Keratinocyte (primary cell): ENCODE measurements at regions not wholly inside any gene's neighbourhood (a gene's known extent, or its start where the extent isn't known, plus 50 kb on each side); places are given as distances from the start of the nearest gene placed in this dataset.

Experiments used
- DNase-seq: peaks from one replicate; pipeline ENCODE4 v3.0.0-alpha.2; 2011; ENCODE audit warnings: low read depth, missing footprints, low spot score
- FAIRE-seq: peaks from 2 replicates; lab custom pipeline; 2011; peaks lifted over from hg19 to GRCh38; lab: Jason Lieb, UNC
- H2AFZ ChIP-seq: 2 replicates; pipeline ENCODE4 v1.6.0; 2012; ENCODE audit warnings: low read length, control low read depth, inconsistent platforms; ENCODE audit not compliant: control insufficient read depth
- H3K27ac ChIP-seq: 2 replicates; pipeline ENCODE4 v1.5.1; 2011; ENCODE audit warnings: low read length; ENCODE audit not compliant: control insufficient read depth, insufficient read depth
- H3K27me3 ChIP-seq: 3 replicates; pipeline ENCODE4 v1.6.0; 2011; ENCODE audit warnings: low read length; ENCODE audit not compliant: control insufficient read depth, insufficient read depth; ENCODE audit errors: extremely low read depth
- H3K36me3 ChIP-seq, 2 experiments: 2 replicates in 1 of 2; 3 replicates in 1 of 2; pipeline ENCODE4 v1.5.1; 2011; ENCODE audit warnings: low read length in 2 of 2, mild to moderate bottlenecking in 1 of 2; ENCODE audit not compliant: control insufficient read depth in 2 of 2, insufficient read depth in 2 of 2; ENCODE audit errors: extremely low read depth in 1 of 2
- H3K4me1 ChIP-seq: 3 replicates; pipeline ENCODE4 v1.5.1; 2011; ENCODE audit warnings: low read length; ENCODE audit not compliant: control insufficient read depth, insufficient read depth; ENCODE audit errors: extremely low read depth
- H3K4me2 ChIP-seq: 3 replicates; pipeline ENCODE4 v1.6.0; 2011; ENCODE audit warnings: low read depth, low read length; ENCODE audit not compliant: control insufficient read depth, insufficient read depth; ENCODE audit errors: extremely low read depth
- H3K4me3 ChIP-seq, 3 experiments: fragments of 200-600 bp in 1 of 3; sonication (generic) in 1 of 3; 2 replicates in 2 of 3; 3 replicates in 1 of 3; pipeline ENCODE4 v1.5.1; 2011 to 2016; ENCODE audit warnings: low read length in 3 of 3, mild to moderate bottlenecking in 3 of 3, control low read depth in 2 of 3, inconsistent platforms in 1 of 3, low read depth in 1 of 3, mixed read lengths in 1 of 3, mixed run types in 1 of 3, moderate library complexity in 1 of 3; ENCODE audit not compliant: control insufficient read depth in 2 of 3, insufficient read depth in 2 of 3; ENCODE audit errors: extremely low read depth in 1 of 3
- H3K79me2 ChIP-seq: 2 replicates; pipeline ENCODE4 v1.6.0; 2012; ENCODE audit warnings: low read length; ENCODE audit not compliant: control insufficient read depth, insufficient read depth
- H3K9ac ChIP-seq: 3 replicates; pipeline ENCODE4 v1.6.0; 2011; ENCODE audit warnings: low read length; ENCODE audit not compliant: control insufficient read depth, insufficient read depth; ENCODE audit errors: extremely low read depth
- H3K9me1 ChIP-seq: 3 replicates; pipeline ENCODE4 v1.6.0; 2011; ENCODE audit warnings: low read length; ENCODE audit not compliant: control insufficient read depth, insufficient read depth; ENCODE audit errors: extremely low read depth
- H3K9me3 ChIP-seq: 2 replicates; pipeline ENCODE4 v1.5.1; 2012; ENCODE audit warnings: low read depth, low read length; ENCODE audit not compliant: control insufficient read depth
- H4K20me1 ChIP-seq: 3 replicates; pipeline ENCODE4 v1.6.0; 2011; ENCODE audit warnings: low read length; ENCODE audit not compliant: control insufficient read depth, insufficient read depth; ENCODE audit errors: extremely low read depth
- EZH2 ChIP-seq: IDR thresholded peaks from one replicate; pipeline ENCODE4 v1.6.1; 2012; ENCODE audit warnings: inconsistent platforms, mild to moderate bottlenecking, low read length, moderate library complexity
- dilution Hi-C: fragments of 300-500 bp; cut with MboI; formaldehyde crosslinking; loops from one replicate; pipeline ENCODE4 v1.7.0; 2020; ENCODE audit warnings: low sequenced_read_pairs; ENCODE audit not compliant: extremely low pct_ligation_motif_present
- TF ChIP-seq, protein P1 (sequence below), 3 experiments: IDR thresholded peaks in 1 of 3; conservative IDR thresholded peaks in 1 of 3; optimal IDR thresholded peaks in 1 of 3; 2 replicates in 2 of 3; 3 replicates in 1 of 3; pipeline versions ENCODE3 to v1.5.1; 2011; ENCODE audit warnings: low read length in 3 of 3, mild to moderate bottlenecking in 3 of 3, moderate library complexity in 2 of 3, control low read depth in 1 of 3, inconsistent platforms in 1 of 3; ENCODE audit not compliant: insufficient read depth in 2 of 3; ENCODE audit errors: extremely low read depth in 1 of 3

DNA sequence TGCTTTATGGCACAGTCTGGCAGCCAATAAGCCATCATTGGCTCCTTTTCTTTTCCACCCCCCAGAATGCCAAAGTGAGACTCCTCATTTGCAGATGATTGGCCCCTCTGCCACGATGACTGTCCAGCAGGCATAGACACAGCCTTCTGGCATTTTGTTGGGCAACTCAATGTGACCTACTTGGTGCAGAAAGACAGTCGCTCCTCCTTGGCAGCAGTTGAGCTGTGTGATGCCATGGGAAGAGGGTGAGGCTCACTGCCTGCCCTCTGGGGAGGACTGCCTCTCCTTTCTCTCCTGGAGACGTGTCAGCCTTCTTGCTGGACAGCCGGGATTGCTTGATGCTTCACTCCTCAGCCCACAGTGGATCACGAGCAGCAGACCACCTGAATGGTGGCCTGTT, 264.9 kb downstream of the C12orf75 start:
- Histone ChIP-seq H3K9ac (no peak overlapping the region), H3K4me1 (peaks cover 9% of the 10 kb centered on the region), H3K4me3 (no peak overlapping the region), H3K9me1 (no peaks in the 10 kb centered on the region), H3K79me2 (no peaks in the 10 kb centered on the region), H3K27me3 (no peaks in the 10 kb centered on the region), H3K27ac (no peak overlapping the region), H3K4me2 (no peak overlapping the region), H4K20me1 (no peaks in the 10 kb centered on the region), H3K36me3 (no peaks in the 10 kb centered on the region), H2AFZ (no peak overlapping the region), H3K9me3 (no peaks in the 10 kb centered on the region)
- FAIRE-seq (no peak), DNase-seq (no peak)
- dilution Hi-C loops = no loop called here
- TF ChIP-seq, protein P1, sequence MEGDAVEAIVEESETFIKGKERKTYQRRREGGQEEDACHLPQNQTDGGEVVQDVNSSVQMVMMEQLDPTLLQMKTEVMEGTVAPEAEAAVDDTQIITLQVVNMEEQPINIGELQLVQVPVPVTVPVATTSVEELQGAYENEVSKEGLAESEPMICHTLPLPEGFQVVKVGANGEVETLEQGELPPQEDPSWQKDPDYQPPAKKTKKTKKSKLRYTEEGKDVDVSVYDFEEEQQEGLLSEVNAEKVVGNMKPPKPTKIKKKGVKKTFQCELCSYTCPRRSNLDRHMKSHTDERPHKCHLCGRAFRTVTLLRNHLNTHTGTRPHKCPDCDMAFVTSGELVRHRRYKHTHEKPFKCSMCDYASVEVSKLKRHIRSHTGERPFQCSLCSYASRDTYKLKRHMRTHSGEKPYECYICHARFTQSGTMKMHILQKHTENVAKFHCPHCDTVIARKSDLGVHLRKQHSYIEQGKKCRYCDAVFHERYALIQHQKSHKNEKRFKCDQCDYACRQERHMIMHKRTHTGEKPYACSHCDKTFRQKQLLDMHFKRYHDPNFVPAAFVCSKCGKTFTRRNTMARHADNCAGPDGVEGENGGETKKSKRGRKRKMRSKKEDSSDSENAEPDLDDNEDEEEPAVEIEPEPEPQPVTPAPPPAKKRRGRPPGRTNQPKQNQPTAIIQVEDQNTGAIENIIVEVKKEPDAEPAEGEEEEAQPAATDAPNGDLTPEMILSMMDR (optimal IDR thresholded peaks at IDR 0.05 in 1 of 3, IDR thresholded peaks at IDR 0.05 in 1 of 3, conservative IDR thresholded peaks at IDR 0.05 in 1 of 3; ENCODE audit: extremely low read depth in 1 of 3, insufficient read depth in 2 of 3, low read length in 3 of 3) = no peak
- TF ChIP-seq EZH2 = no peak

DNA sequence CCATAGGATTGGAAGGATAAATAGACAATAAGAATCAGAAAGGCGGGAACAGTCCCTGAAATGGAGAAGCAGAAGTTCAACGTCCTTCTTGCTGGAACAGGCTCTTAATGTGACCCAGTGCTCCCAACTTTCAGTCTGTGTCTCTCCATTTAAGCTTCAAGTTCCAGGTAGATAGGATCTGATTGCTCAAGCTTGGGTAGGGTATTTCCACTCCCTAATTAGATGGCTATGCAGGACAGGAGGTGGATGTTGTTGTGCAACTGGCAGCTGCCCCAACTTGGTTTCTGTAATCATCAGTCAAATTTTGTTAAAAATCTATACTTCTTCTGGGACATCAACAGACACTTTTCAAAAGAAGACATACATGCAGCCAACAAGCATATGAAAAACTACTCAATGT, 266.2 kb downstream of the C12orf75 start:
- no peaks in the 10 kb centered on the region for H3K79me2 ChIP-seq
- DNase-seq = no peak
- H3K4me1 ChIP-seq = no peaks in the 10 kb centered on the region
- no peaks in the 10 kb centered on the region for H3K9me3 ChIP-seq
- H3K4me3 ChIP-seq = no peak overlapping the region
- no peaks in the 10 kb centered on the region for H4K20me1 ChIP-seq
- no peak for FAIRE-seq
- H3K9me1 ChIP-seq = no peaks in the 10 kb centered on the region
- no peaks in the 10 kb centered on the region for H3K27me3 ChIP-seq
- no peak overlapping the region for H3K4me2 ChIP-seq
- dilution Hi-C loops = no loop called here
- no peaks in the 10 kb centered on the region for H3K36me3 ChIP-seq
- no peak overlapping the region for H3K9ac ChIP-seq
- no peak overlapping the region for H2AFZ ChIP-seq
- TF ChIP-seq, protein P1 (optimal IDR thresholded peaks at IDR 0.05 in 1 of 3, IDR thresholded peaks at IDR 0.05 in 1 of 3, conservative IDR thresholded peaks at IDR 0.05 in 1 of 3; ENCODE audit: extremely low read depth in 1 of 3, insufficient read depth in 2 of 3, low read length in 3 of 3) = no peak
- TF ChIP-seq EZH2 = no peak
- H3K27ac ChIP-seq = no peak overlapping the region
